SU-DHL-6 (cell line): ENCODE measurements at regions not wholly inside any gene's neighbourhood (a gene's known extent, or its start where the extent isn't known, plus 50 kb on each side); places are given as distances from the start of the nearest gene placed in this dataset.

ENCODE experiments used
- EZH2phosphoT487 ChIP-seq: fragments of 200-600 bp; sonication (generic), shearing (Covaris generic); conservative IDR thresholded peaks from 2 replicates; pipeline ENCODE4 v1.6.1; 2018; ENCODE audit warnings: mild to moderate bottlenecking, antibody characterized with exemption, low read length, moderate library complexity, mixed read lengths
- TF ChIP-seq, protein P1 (sequence below): fragments of 200-600 bp; sonication (generic); IDR thresholded peaks from one replicate; pipeline ENCODE4 v1.5.1; 2017; ENCODE audit warnings: antibody characterized with exemption, mild to moderate bottlenecking, low read length, moderate library complexity; ENCODE audit not compliant: insufficient read depth, poor library complexity, severe bottlenecking

DNA sequence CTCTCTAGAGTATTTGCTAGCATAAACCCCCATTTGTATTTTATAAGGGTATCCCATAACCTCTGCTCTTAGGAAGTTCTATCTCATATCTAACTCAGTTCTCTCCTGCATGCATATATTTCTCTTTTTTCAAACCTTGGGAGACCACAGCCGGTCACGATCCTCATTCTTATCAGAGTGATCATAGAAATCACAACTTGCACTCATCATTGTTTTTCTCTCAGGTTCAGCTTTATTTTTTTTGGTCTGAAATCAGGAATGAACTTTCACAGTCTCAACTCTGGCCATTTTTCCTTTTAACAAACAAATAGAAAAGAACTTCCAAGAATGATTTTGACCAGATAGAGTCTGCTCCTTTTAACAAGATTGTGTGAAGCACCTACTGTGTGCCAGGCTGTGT is 98.6 kb upstream of the BLID start:
- TF ChIP-seq, protein P1, sequence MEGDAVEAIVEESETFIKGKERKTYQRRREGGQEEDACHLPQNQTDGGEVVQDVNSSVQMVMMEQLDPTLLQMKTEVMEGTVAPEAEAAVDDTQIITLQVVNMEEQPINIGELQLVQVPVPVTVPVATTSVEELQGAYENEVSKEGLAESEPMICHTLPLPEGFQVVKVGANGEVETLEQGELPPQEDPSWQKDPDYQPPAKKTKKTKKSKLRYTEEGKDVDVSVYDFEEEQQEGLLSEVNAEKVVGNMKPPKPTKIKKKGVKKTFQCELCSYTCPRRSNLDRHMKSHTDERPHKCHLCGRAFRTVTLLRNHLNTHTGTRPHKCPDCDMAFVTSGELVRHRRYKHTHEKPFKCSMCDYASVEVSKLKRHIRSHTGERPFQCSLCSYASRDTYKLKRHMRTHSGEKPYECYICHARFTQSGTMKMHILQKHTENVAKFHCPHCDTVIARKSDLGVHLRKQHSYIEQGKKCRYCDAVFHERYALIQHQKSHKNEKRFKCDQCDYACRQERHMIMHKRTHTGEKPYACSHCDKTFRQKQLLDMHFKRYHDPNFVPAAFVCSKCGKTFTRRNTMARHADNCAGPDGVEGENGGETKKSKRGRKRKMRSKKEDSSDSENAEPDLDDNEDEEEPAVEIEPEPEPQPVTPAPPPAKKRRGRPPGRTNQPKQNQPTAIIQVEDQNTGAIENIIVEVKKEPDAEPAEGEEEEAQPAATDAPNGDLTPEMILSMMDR, result no peak
- no peak for TF ChIP-seq EZH2phosphoT487
